Peyer's patch (tissue), 4 donors: ENCODE measurements at regions not wholly inside any gene's neighbourhood (a gene's known extent, or its start where the extent isn't known, plus 50 kb on each side); places are given as distances from the start of the nearest gene placed in this dataset.

Experiments
- DNase-seq, 3 donors: peaks; one replicate each; pipeline ENCODE4 v3.0.0-alpha.2; 2017 to 2019
- H3K27ac ChIP-seq, 4 donors: fragments of 200-600 bp; sonication (generic); one replicate each; pipeline ENCODE4 v1.5.1; 2016 to 2019
- H3K27me3 ChIP-seq, 2 donors: fragments of 200-600 bp; sonication (generic); one replicate each; pipeline ENCODE4 v1.5.1; 2019
- H3K36me3 ChIP-seq, 3 donors: fragments of 200-600 bp; sonication (generic); one replicate each; pipeline ENCODE4 v1.5.1; 2016 to 2019
- H3K4me1 ChIP-seq, 4 donors: fragments of 200-600 bp; sonication (generic); one replicate each; pipeline ENCODE4 v1.5.1; 2016 to 2019
- H3K4me3 ChIP-seq, 4 donors: fragments of 200-600 bp; sonication (generic); 1 replicate in 3 of 4; 2 replicates in 1 of 4; pipeline ENCODE4 v1.5.1; 2016 to 2019; ENCODE audit warnings: mild to moderate bottlenecking in 1 of 4
- H3K9me3 ChIP-seq, 4 donors: fragments of 200-600 bp; sonication (generic); one replicate each; pipeline ENCODE4 v1.5.1; 2016 to 2019; ENCODE audit warnings: mild to moderate bottlenecking in 1 of 4
- CTCF ChIP-seq, 6 experiments: fragments of 450-650 bp in 4 of 6; fragments of 200-600 bp in 2 of 6; sonication (generic) in 1 of 6; IDR thresholded peaks; one replicate each; pipeline ENCODE4 v1.5.1; 2017 to 2019; ENCODE audit warnings: antibody characterized with exemption in 6 of 6, mild to moderate bottlenecking in 3 of 6, moderate library complexity in 1 of 6
- POLR2A ChIP-seq, 2 donors: fragments of 450-650 bp; IDR thresholded peaks; one replicate each; pipeline ENCODE4 v1.5.1; 2017; ENCODE audit warnings: antibody characterized with exemption in 2 of 2, mild to moderate bottlenecking in 2 of 2, moderate library complexity in 2 of 2

GRCh38 chr4:144565527-144566195, 80.3 kb upstream of the HHIP start:
- Histone ChIP-seq H3K36me3 (no peaks in the 10 kb centered on the region), H3K27ac (no peak overlapping the region), H3K4me1 (no peaks in the 10 kb centered on the region), H3K27me3 (no peaks in the 10 kb centered on the region), H3K9me3 (no peaks in the 10 kb centered on the region), H3K4me3 (no peak overlapping the region)
- no peak for TF ChIP-seq CTCF (IDR thresholded peaks at IDR 0.05)
- DNase-seq = no peak

DNA sequence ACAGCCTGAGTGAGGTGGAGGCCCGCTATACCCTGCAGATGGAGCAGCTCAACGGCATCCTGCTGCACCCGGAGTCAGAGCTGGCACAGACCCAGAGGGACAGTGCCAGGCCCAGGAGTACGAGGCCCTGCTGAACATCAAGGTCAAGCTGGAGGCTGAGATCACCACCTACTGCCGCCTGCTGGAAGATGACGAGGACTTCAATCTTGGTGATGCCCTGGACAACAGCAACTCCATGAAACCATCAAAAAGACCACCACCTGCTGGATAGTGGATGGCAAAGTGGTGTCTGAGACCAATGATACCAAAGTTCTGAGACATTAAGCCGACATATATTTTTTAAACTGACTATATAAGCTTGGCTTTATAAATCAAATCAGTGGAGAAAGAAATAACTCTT, 73.3 kb upstream of the HHIP start:
- H3K4me3 ChIP-seq = no peak overlapping the region

DNA sequence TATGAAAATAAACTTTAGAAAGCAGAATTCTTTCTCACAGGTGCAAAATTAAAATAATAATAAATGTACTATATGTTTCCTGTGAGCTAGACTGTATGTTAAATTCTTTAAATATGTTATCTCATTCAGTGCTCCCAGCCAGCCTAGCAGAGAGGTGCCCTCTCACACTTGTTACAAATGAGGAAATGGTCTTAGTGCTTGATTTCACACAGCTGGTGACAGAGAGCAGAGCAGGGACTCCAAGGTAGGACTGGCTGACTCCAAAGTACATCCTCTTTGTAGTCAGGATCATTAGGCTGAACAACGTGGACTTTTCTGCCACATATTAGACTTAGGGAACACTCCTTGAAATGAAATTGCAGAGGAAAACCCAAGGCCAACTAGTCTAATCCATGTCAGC, 72.0 kb upstream of the HHIP start:
- no peak overlapping the region for H3K4me3 ChIP-seq
- H3K9me3 ChIP-seq = no peaks in the 10 kb centered on the region
- TF ChIP-seq POLR2A (IDR thresholded peaks at IDR 0.05) = no peak
- no peak for TF ChIP-seq CTCF (IDR thresholded peaks at IDR 0.05)
- H3K4me1 ChIP-seq = no peaks in the 10 kb centered on the region
- no peak overlapping the region for H3K27ac ChIP-seq
- no peak for DNase-seq
- no peaks in the 10 kb centered on the region for H3K27me3 ChIP-seq
- no peaks in the 10 kb centered on the region for H3K36me3 ChIP-seq

More for the DNA sequence above, 73.3 kb upstream of the HHIP start:
- no peak for DNase-seq
- Histone ChIP-seq H3K9me3 (no peaks in the 10 kb centered on the region), H3K27me3 (no peaks in the 10 kb centered on the region), H3K36me3 (no peaks in the 10 kb centered on the region), H3K27ac (no peak overlapping the region), H3K4me1 (no peaks in the 10 kb centered on the region)
- TF ChIP-seq CTCF (IDR thresholded peaks at IDR 0.05) (no peak), POLR2A (IDR thresholded peaks at IDR 0.05) (no peak)

DNA sequence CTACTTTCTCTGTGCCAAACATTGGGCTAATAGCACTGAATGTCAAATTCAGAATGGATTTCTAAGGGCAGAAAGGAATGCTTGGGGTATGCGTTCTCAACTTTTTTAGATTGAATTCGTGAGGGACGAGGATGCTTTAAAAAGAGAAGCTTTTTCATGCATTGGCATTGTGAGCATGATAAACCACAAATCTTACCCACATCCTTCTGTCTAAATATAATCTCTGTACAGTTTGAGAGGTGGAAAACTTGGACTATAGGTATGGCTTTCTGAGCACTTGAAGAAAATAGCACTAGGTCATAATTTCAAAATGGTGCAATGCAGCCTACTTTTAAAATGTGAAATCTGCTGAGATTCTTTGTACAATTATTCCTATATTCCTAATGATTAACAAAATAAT, 71.4 kb upstream of the HHIP start:
- TF ChIP-seq CTCF (IDR thresholded peaks at IDR 0.05) (no peak), POLR2A (IDR thresholded peaks at IDR 0.05) (no peak)
- DNase-seq = no peak
- no peaks in the 10 kb centered on the region for H3K4me1 ChIP-seq
- no peaks in the 10 kb centered on the region for H3K9me3 ChIP-seq
- no peaks in the 10 kb centered on the region for H3K27me3 ChIP-seq
- no peak overlapping the region for H3K4me3 ChIP-seq
- H3K27ac ChIP-seq = no peak overlapping the region
- no peaks in the 10 kb centered on the region for H3K36me3 ChIP-seq

DNA sequence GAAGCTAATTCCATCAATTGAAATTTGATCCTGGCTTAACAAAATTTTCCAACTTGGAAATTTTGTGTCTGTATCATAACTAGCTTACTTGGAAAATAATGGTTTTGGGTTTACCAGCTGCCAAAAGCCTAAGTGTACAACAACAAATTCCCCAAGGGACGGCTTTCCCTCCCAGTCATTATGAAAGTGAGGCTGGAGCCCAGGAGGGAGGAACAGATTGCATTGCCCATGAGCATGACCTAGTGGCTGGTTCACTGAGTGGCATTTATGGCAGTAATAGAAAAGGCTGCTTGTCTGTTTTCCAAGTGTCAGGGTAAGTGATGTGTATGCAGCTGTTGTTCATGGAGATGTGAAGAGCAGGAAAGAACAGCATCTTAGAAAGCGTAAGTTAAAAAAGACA, 70.8 kb upstream of the HHIP start:
- H3K9me3 ChIP-seq = no peaks in the 10 kb centered on the region
- peak in 2 of 6 experiments; percentile 13 to 15 for TF ChIP-seq CTCF (IDR thresholded peaks at IDR 0.05)
- TF ChIP-seq POLR2A (IDR thresholded peaks at IDR 0.05) = no peak
- DNase-seq = no peak
- no peak overlapping the region for H3K27ac ChIP-seq
- H3K27me3 ChIP-seq = no peaks in the 10 kb centered on the region
- H3K4me3 ChIP-seq = no peak overlapping the region
- H3K4me1 ChIP-seq = no peaks in the 10 kb centered on the region
- no peaks in the 10 kb centered on the region for H3K36me3 ChIP-seq

DNA sequence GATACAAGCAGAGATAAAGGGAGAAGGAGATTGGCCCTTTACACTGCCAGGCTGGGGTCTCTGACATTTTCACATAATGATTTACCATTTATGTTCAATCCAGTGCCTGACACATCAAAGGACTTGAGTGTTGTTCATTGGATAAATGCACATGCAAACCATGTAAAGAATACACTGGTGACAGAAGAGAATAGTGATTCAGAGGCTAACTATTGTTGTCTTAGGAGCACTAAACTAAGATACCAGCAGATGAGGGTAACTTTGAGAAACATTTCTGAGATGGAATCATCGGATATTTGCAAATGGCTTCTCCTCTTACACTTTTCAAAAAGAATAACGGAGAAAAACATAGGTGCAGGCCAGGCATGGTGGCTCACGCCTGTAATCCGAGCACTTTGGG, 67.3 kb upstream of the HHIP start:
- Histone ChIP-seq H3K9me3 (no peaks in the 10 kb centered on the region), H3K4me1 (peaks cover 0 to 3% (median 0%) of the 10 kb centered on the region in 4 donors), H3K36me3 (no peaks in the 10 kb centered on the region), H3K27me3 (no peaks in the 10 kb centered on the region), H3K27ac (no peak overlapping the region), H3K4me3 (no peak overlapping the region)
- no peak for TF ChIP-seq POLR2A (IDR thresholded peaks at IDR 0.05)
- DNase-seq = no peak
